NCI-H82 treated with DMSO at 0.1 percent for 48 hours (cell line): ENCODE measurements at regions not wholly inside any gene's neighbourhood (a gene's known extent, or its start where the extent isn't known, plus 50 kb on each side); places are given as distances from the start of the nearest gene placed in this dataset.

Experiments used
- DNase-seq: peaks from one replicate; lab custom pipeline; 2025; ENCODE audit not compliant: unreplicated experiment; lab: John Stamatoyannopoulos, UW

DNA sequence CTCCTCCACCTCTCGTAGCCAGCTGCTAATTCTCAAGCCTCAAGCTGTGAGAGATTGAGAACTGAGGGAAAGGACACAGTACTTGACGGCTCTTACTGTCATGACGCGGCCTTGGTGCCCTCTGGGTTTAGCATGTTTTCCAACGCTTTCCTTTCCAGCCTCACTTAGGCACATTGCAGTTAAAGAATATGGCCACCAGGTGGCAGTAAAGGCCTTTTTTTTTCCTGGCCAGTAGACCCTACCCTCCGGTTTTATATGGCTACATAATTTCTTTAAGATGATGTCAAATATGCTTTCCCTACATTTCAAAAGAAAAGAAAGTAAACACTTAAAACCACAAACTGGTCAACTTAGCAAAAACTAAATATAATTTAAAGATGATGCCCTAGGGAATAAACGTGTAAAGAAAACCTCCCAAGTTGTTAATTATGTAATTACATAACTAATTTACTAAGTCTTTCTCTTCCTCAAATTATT lies 56.8 kb upstream of the PRDX6 start:
- DNase-seq = peak; percentile 53

DNA sequence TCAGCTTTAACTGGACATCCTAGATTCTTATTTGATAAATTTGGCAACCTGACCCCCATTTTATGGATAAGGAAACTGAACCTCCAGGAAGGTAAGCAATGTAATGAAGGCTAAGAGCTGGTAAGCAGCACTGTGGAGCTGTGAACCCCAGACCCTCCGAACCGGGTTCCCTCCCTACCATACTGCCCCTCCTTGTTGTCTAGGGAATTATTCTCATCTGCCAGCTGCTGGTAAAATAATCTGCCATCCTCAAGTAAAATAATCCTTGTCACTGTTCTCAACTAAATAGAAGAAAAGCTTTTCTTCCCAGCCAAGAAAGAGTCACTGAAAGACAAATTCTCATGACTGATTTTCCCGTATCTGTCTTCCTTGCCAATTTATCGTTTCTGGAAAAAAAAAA lies 55.8 kb upstream of the PRDX6 start:
- DNase-seq = no peak

GRCh38 chr1:173421789-173422188 lies 55.3 kb upstream of the PRDX6 start:
- DNase-seq = no peak

DNA sequence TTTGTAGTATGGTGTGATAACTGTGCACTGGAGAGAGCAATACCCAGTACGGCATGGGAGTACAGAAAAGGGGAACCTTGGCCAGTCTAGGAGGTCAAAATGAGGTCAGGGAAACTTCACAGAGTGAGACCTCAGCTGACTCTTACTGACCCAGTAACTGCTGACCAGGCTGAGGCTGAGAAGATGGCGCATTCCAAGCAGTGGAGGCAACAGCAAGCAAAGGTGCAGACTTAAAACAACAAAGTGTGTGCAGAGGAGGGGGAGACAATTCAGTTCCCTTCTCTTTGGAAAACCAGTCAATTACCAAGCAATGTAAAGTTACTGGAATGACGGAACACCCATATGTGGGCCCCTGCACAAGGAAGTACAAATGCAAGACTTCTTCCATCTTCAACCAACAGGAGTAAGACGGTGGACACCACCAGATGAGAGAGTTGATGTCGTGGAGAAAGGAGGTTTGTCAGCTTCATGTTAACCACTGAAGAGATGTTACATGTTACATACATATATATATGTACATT lies 54.6 kb upstream of the PRDX6 start:
- DNase-seq = no peak

DNA sequence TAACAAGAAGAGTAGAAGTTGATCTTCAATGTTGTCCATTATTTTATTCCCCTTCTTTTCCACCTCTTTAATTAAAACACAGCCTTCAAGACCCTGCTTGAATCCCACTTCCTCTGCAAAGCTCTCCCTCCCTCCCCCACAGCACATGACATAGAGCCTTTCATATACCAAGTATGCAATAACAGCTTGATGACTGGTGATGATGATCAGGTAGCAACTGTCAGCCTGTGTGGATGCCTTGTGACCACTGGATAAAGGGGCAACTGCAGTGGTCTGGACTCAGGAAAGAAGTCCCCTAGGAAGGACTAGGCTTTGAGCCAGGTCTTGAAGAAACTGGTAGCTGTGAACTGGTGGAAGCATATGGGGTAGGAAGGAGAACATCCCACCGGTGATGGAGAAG lies 53.8 kb upstream of the PRDX6 start:
- DNase-seq = no peak

DNA sequence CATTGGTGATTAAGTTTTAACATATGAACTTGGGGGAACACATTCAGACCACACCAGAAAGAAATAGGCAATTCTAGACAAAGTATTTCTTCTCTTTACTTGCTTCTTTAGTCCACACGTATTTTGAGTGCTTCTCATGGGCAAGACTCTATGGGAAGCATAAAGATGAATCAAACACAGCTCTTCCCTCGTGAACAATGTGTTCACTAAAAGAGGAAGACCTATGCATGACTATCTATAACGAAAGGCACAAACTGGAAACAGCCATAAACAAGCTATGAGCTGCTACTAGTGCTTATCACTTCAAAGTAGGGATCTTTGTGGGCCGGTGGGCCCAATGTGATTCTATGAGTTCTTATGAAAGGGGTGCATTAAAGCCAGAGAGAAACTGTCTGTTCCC lies 53.0 kb upstream of the PRDX6 start:
- DNase-seq = no peak

GRCh38 chr1:173424782-173425407 lies 52.2 kb upstream of the PRDX6 start:
- no peak for DNase-seq

- DNase-seq = no peak
Observed at GRCh38 chr1:173426057-173426456, 51.1 kb upstream of the PRDX6 start.

- no peak for DNase-seq
Observed at GRCh38 chr1:173427146-173428054, 49.7 kb upstream of the PRDX6 start.
